Mesenchymal stem cell (in vitro differentiated cells and primary cell): ENCODE measurements at regions not wholly inside any gene's neighbourhood (a gene's known extent, or its start where the extent isn't known, plus 50 kb on each side); places are given as distances from the start of the nearest gene placed in this dataset.

Source experiments
- DNase-seq: peaks from one replicate; pipeline ENCODE4 v3.0.0-alpha.2; 2013
- H2AFZ ChIP-seq: one replicate; pipeline ENCODE4 v1.6.1; 2013; ENCODE audit warnings: low read depth, mild to moderate bottlenecking, control low read depth, inconsistent platforms, low read length, moderate library complexity
- H2AK5ac ChIP-seq: 2 replicates; pipeline ENCODE4 v1.6.1; 2013; ENCODE audit warnings: low read length, moderate library complexity, mild to moderate bottlenecking, inconsistent platforms; ENCODE audit not compliant: severe bottlenecking
- H2BK120ac ChIP-seq: one replicate; pipeline ENCODE4 v1.6.1; 2013; ENCODE audit warnings: low read depth, mild to moderate bottlenecking, inconsistent platforms, low read length, moderate library complexity
- H2BK12ac ChIP-seq, 2 experiments: one replicate each; pipeline ENCODE4 v1.6.1; 2013; ENCODE audit warnings: inconsistent platforms in 2 of 2, low read length in 2 of 2, mild to moderate bottlenecking in 2 of 2, moderate library complexity in 2 of 2, control low read depth in 1 of 2
- H2BK15ac ChIP-seq: one replicate; pipeline ENCODE4 v1.6.1; 2013; ENCODE audit warnings: mild to moderate bottlenecking, low read depth, inconsistent platforms; ENCODE audit not compliant: poor library complexity, severe bottlenecking
- H2BK5ac ChIP-seq: 2 replicates; pipeline ENCODE4 v1.6.1; 2013; ENCODE audit warnings: low read depth, mild to moderate bottlenecking, low read length, control low read depth, inconsistent platforms; ENCODE audit not compliant: poor library complexity, severe bottlenecking
- H3K14ac ChIP-seq, 2 experiments: one replicate each; pipeline ENCODE4 v1.6.1; 2013; ENCODE audit warnings: inconsistent platforms in 2 of 2, low read length in 2 of 2, control low read depth in 1 of 2, mild to moderate bottlenecking in 1 of 2, moderate library complexity in 1 of 2
- H3K18ac ChIP-seq, 2 experiments: one replicate each; pipeline ENCODE4 v1.6.1; 2013; ENCODE audit warnings: inconsistent platforms in 2 of 2, low read length in 2 of 2, control low read depth in 1 of 2, low read depth in 1 of 2, mild to moderate bottlenecking in 1 of 2
- H3K23ac ChIP-seq, 2 experiments: one replicate each; pipeline ENCODE4 v1.6.1; 2013; ENCODE audit warnings: inconsistent platforms in 2 of 2, low read length in 2 of 2, mild to moderate bottlenecking in 2 of 2, moderate library complexity in 2 of 2, control low read depth in 1 of 2
- H3K27ac ChIP-seq: 2 replicates; pipeline ENCODE4 v1.5.1; 2013; ENCODE audit warnings: mild to moderate bottlenecking, moderate library complexity, low read length, control low read depth, inconsistent platforms; ENCODE audit not compliant: poor library complexity, severe bottlenecking
- H3K27me3 ChIP-seq, 2 experiments: 2 replicates each; pipeline versions ENCODE4 v1.6.1 to v1.7.0; 2013; ENCODE audit warnings: low read length in 2 of 2, mild to moderate bottlenecking in 2 of 2, moderate library complexity in 2 of 2, control low read depth in 1 of 2, inconsistent platforms in 1 of 2; ENCODE audit not compliant: control insufficient read depth in 1 of 2, insufficient read depth in 1 of 2
- H3K36me3 ChIP-seq, 2 experiments: 2 replicates each; pipeline versions ENCODE4 v1.6.1 to v1.7.0; 2013; ENCODE audit warnings: low read length in 2 of 2, control low read depth in 1 of 2, inconsistent platforms in 1 of 2, low read depth in 1 of 2, mild to moderate bottlenecking in 1 of 2; ENCODE audit not compliant: insufficient read depth in 2 of 2, control insufficient read depth in 1 of 2
- H3K4ac ChIP-seq, 2 experiments: one replicate each; pipeline ENCODE4 v1.6.1; 2013; ENCODE audit warnings: inconsistent platforms in 2 of 2, low read length in 2 of 2, mild to moderate bottlenecking in 2 of 2, moderate library complexity in 2 of 2, control low read depth in 1 of 2, low read depth in 1 of 2
- H3K4me1 ChIP-seq: 2 replicates; pipeline ENCODE4 v1.6.1; 2013; ENCODE audit warnings: low read depth, low read length, control low read depth; ENCODE audit not compliant: control insufficient read depth, insufficient read depth
- H3K4me2 ChIP-seq: 2 replicates; pipeline ENCODE4 v1.6.1; 2013; ENCODE audit warnings: low read length, mild to moderate bottlenecking, inconsistent platforms; ENCODE audit not compliant: poor library complexity, severe bottlenecking
- H3K4me3 ChIP-seq, 2 experiments: 2 replicates each; pipeline versions ENCODE4 v1.5.1 to v1.7.0; 2013; ENCODE audit warnings: low read length in 2 of 2, mild to moderate bottlenecking in 2 of 2, control low read depth in 1 of 2, low read depth in 1 of 2; ENCODE audit not compliant: insufficient read depth in 1 of 2
- H3K79me1 ChIP-seq: replicated peaks from 2 replicates; pipeline ENCODE4 v1.6.1; 2013; ENCODE audit warnings: mild to moderate bottlenecking, control low read depth, low read length, inconsistent platforms; ENCODE audit not compliant: poor library complexity, severe bottlenecking
- H3K9ac ChIP-seq: 2 replicates; pipeline ENCODE4 v1.7.0; 2013; ENCODE audit warnings: mild to moderate bottlenecking, low read length, moderate library complexity
- H3K9me3 ChIP-seq: 2 replicates; pipeline ENCODE4 v1.7.0; 2013; ENCODE audit warnings: mild to moderate bottlenecking, low read length; ENCODE audit not compliant: control insufficient read depth
- H4K8ac ChIP-seq: one replicate; pipeline ENCODE4 v1.6.1; 2013; ENCODE audit warnings: inconsistent platforms, mild to moderate bottlenecking, low read length, moderate library complexity
- H4K91ac ChIP-seq: one replicate; pipeline ENCODE4 v1.6.1; 2013; ENCODE audit warnings: mild to moderate bottlenecking, low read length, inconsistent platforms
- WGBS: methylation state at CpG from one replicate; pipeline ENCODE4 v1.1.7; 2013; ENCODE audit warnings: mixed read lengths; 5-methylcytosine and 5-hydroxymethylcytosine counted together

DNA sequence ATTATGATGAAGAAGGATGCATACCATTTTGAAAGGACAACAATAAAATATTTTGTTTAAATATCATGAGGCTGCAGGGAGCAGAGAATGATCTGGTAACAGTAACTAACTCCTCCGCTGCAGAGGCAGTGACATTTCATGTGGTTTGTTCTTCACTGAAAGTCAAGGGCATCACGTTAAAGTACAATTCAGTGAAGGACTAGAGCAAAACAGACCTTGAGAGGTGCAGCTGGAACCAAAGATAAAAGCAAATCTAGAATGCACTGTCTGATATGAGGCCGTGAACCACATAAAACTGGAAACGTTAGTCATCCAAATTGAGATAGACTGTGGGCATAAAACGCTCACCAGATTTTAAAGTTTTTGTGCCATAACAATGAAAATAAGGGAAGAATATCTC is 522.9 kb upstream of the TNP1 start:
- no peak overlapping the region for H2AFZ ChIP-seq
- DNase-seq = no peak

DNA sequence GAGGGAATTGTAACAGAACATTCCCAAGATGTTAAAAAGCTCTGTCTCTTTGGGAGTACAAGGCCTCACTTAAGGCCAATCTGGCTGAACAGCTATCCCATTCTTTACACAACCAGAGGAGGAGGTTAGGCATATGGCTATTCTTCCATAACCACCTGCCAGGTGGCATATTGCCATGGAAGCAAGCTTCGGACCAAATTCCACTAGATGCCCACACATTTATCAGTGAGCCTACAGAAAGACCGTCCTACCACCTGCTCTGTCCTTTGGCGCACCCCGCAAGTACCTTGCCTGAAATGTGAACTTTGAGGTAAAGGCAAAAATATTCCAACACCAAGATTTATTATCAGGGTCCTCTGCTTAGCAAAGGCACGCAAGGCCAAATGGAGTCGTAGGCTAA is 519.9 kb upstream of the TNP1 start:
- H3K9me3 ChIP-seq = no peaks in the 10 kb centered on the region
- no peak overlapping the region for H3K14ac ChIP-seq
- no peak overlapping the region for H3K4me2 ChIP-seq
- H3K27ac ChIP-seq = no peak overlapping the region
- no peaks in the 10 kb centered on the region for H3K4me1 ChIP-seq
- no peak overlapping the region for H2BK15ac ChIP-seq
- 97% methylated on average over 6 of the region's 6 CpGs for WGBS
- H3K9ac ChIP-seq = no peak overlapping the region
- no peak overlapping the region for H2BK120ac ChIP-seq
- no peak overlapping the region for H2BK5ac ChIP-seq
- H3K4ac ChIP-seq = no peak overlapping the region
- H2AK5ac ChIP-seq = no peak overlapping the region
- no peak overlapping the region for H4K8ac ChIP-seq
- no peak overlapping the region for H2AFZ ChIP-seq
- H3K18ac ChIP-seq = no peak overlapping the region
- H2BK12ac ChIP-seq = peak overlapping the region in 1 of 2 experiments; percentile 1
- H3K23ac ChIP-seq = no peak overlapping the region
- H3K79me1 ChIP-seq = no peaks in the 10 kb centered on the region
- H4K91ac ChIP-seq = no peak overlapping the region
- H3K4me3 ChIP-seq = no peak overlapping the region
- no peak for DNase-seq
- H3K27me3 ChIP-seq = no peaks in the 10 kb centered on the region
- H3K36me3 ChIP-seq = no peaks in the 10 kb centered on the region

More for the DNA sequence above, 522.9 kb upstream of the TNP1 start:
- Histone ChIP-seq H3K9me3 (no peaks in the 10 kb centered on the region), H2BK15ac (no peak overlapping the region), H3K27ac (no peak overlapping the region), H3K18ac (no peak overlapping the region), H2BK120ac (no peak overlapping the region), H2BK5ac (no peak overlapping the region), H4K8ac (no peak overlapping the region), H3K4me3 (no peak overlapping the region), H3K9ac (no peak overlapping the region), H2AK5ac (no peak overlapping the region), H3K79me1 (no peaks in the 10 kb centered on the region), H3K27me3 (no peaks in the 10 kb centered on the region), H3K23ac (no peak overlapping the region), H3K4me1 (peaks cover 1% of the 10 kb centered on the region), H3K4me2 (no peak overlapping the region), H2BK12ac (peak overlapping the region in 1 of 2 experiments; percentile 59), H3K4ac (no peak overlapping the region), H3K36me3 (no peaks in the 10 kb centered on the region), H4K91ac (no peak overlapping the region), H3K14ac (no peak overlapping the region)
- WGBS = 60% methylated on average over 4 of the region's 5 CpGs

- H2BK12ac ChIP-seq = no peak overlapping the region
- no peaks in the 10 kb centered on the region for H3K79me1 ChIP-seq
- H2AK5ac ChIP-seq = no peak overlapping the region
- no peak overlapping the region for H4K8ac ChIP-seq
- no peaks in the 10 kb centered on the region for H3K27me3 ChIP-seq
- no peak for DNase-seq
- H2BK120ac ChIP-seq = no peak overlapping the region
- no peak overlapping the region for H3K27ac ChIP-seq
- H3K23ac ChIP-seq = no peak overlapping the region
- H3K4ac ChIP-seq = no peak overlapping the region
- no peak overlapping the region for H2BK5ac ChIP-seq
- WGBS = 84% methylated on average over 2 of the region's 2 CpGs
- H3K14ac ChIP-seq = no peak overlapping the region
- H3K9ac ChIP-seq = no peak overlapping the region
- H2BK15ac ChIP-seq = no peak overlapping the region
- H2AFZ ChIP-seq = no peak overlapping the region
- H3K18ac ChIP-seq = no peak overlapping the region
- no peak overlapping the region for H4K91ac ChIP-seq
- no peak overlapping the region for H3K4me2 ChIP-seq
- no peaks in the 10 kb centered on the region for H3K36me3 ChIP-seq
- peaks cover 13% of the 10 kb centered on the region for H3K4me1 ChIP-seq
- H3K4me3 ChIP-seq = no peak overlapping the region
- no peaks in the 10 kb centered on the region for H3K9me3 ChIP-seq
Observed at GRCh38 chr2:217372794-217373193, 512.9 kb upstream of the TNP1 start.

DNA sequence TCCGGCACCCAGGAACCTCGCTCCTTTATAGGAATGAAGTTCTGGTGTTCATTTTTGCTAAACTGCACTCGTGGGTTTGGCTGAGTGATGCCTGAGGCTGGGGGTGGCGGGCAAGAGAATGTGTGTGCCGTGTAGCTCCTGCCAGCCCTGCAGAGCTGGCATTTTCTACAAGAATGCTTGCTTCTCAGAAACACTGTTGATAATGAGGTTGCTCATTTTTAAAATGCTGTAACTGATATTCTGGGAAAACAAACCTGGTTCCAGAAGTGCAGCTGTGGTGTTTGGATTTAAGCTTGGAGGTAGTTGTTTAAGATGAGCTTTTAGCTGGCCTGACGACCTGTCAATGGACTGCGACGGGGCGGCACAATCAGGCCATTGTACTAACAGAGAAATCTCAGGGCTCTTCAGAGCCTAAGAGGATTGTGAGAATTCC is 511.9 kb upstream of the TNP1 start:
- Histone ChIP-seq H3K4me1 (peaks cover 13% of the 10 kb centered on the region), H3K9ac (no peak overlapping the region), H3K4me2 (no peak overlapping the region), H3K4ac (no peak overlapping the region), H3K79me1 (no peaks in the 10 kb centered on the region), H2AK5ac (peak overlapping the region; percentile 63), H4K91ac (no peak overlapping the region), H3K27ac (peak overlapping the region; percentile 48), H3K9me3 (no peaks in the 10 kb centered on the region), H2BK5ac (no peak overlapping the region), H2BK120ac (no peak overlapping the region), H2BK12ac (no peak overlapping the region), H3K14ac (no peak overlapping the region), H3K27me3 (no peaks in the 10 kb centered on the region), H2BK15ac (no peak overlapping the region), H3K23ac (no peak overlapping the region), H3K18ac (no peak overlapping the region), H3K36me3 (no peaks in the 10 kb centered on the region), H3K4me3 (no peak overlapping the region), H2AFZ (no peak overlapping the region), H4K8ac (no peak overlapping the region)
- WGBS = 92% methylated on average over 9 of the region's 9 CpGs
- no peak for DNase-seq
